Fibroblast of skin of left biceps (primary cell): ENCODE measurements at regions not wholly inside any gene's neighbourhood (a gene's known extent, or its start where the extent isn't known, plus 50 kb on each side); places are given as distances from the start of the nearest gene placed in this dataset.

Source experiments
- DNase-seq, 2 experiments: peaks; one replicate each; pipeline ENCODE4 v3.0.0-alpha.2; 2013; ENCODE audit warnings: low read depth in 2 of 2

DNA sequence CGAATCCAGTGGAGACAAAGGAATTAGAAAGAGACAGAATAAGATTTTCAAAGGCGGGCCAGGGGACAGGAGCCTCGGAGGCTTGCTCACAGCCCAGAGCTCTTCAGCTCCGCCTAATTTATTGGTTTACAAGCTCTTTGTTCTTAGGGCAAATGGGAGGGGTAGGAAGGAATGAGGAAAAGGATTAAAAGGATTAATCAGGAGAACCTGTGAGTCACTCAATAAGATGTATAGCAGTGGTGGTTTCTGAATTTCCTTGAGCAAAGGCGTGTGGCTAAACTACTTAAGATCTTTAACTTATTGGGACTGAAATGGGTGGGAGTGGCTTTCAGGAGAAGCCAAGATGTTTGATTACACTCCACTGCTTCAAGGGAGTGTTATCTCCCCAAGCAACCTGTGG lies 456.0 kb upstream of the SPANXN1 start:
- DNase-seq: no peak

DNA sequence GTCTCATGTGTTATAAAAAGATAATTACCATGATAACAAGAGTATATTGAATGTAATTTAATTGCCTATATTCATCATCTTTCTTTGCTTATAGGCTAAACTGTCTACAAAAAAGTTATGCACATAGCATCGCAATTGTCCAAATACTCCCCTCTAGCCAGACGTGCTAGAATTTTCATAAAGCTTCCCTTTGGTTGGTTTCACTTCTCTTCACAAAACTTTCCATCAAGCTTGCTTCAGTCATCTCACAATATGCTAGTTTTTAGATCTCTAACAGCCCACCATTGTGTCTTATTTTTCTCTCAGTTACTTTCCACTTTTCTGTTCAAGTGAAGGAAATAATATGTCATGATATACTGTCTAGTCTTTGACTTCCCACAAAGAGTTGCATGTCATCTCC lies 448.3 kb upstream of the SPANXN1 start:
- DNase-seq: no peak

DNA sequence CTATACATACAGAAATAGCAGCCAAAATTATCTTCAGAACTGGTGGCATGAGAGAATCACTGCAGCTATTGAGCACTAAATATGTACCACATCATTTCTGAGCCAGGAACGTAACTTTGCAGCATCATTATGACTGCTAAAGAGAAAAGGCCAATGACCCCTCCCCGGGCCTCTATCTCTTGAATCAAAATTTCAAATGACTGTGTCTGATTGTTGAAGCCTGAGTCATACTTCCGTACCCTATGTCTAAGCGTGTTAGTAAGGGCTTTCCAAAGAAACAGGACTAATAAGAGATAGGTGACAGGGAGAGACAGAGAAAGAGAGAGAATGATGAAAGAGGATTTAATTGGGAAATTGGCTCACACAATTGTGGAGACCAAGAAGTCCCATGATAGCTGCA lies 445.5 kb upstream of the SPANXN1 start:
- no peak for DNase-seq

DNA sequence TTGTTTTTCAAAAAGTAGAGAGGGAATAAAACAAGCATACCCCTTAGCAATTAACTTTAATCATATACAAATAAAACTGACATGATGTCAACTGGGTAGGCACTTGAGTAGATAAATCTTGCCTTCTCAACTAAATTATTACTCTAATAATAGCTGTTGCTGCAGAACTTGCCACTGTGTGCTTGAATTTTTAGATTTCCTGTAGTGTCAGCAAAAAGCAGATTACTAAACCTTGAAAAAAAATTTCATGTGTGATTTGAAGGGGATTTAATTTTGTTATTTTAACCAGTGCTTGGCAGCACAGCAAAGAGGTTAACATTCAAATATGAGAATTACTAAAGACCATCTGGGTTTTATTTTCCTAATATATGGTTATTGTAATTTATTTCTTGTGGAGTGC lies 438.3 kb upstream of the SPANXN1 start:
- DNase-seq: no peak

DNA sequence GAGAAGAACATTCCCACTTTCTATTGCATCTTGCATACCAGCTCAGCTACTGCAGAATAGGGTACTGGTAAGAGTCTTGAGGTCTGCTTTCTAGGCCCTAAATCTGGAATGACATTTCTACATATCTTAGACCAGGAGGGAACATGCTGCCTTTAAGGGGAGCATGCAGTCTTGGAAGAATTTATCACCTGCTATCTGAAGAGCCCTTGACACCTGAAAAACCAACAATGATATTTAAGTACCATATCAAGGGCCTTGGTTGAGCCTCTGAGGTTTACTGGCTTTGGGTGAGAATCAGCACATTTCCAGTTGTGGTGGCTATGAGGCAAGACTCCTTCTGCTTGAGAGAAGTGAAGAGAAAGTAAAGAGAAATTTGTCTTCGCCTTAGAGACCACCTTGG lies 436.8 kb upstream of the SPANXN1 start:
- DNase-seq: no peak

DNA sequence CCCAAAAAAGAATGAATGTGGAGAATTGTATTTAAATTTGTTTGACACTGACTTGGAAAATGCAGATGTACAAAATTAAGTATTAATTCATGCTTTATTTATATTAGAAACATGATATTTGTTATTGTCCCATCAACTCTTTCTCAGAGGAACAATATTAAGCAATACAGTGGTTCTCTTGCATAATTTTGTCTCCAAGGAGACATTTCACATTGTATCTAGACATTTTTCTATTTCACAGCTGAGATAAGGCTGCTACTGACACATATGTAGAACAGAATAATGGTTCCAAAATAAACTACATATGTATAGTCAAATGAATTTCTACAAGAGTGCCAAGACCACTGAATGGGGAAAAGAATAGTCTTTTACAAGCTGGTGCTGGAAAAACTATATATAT lies 427.9 kb upstream of the SPANXN1 start:
- no peak for DNase-seq

DNA sequence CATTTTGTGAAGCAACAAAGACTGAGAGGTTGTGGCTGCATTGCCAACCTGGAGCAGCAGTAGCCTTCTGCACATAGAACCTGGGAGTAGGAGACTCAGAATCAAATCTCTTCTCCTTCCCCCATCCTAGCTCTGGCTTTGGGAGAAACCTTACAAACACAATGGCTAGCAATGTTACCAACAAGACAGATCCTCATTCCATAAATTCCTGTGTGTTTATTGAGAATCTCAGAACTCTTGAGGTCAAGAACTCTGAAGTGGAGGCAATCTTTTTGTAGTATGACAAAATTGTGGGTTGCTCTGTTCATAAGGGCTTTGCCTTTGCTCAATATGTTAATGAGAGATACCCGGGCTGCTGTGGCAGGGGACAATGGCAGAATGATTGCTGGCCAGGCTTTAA lies 406.7 kb upstream of the SPANXN1 start:
- no peak for DNase-seq

- no peak for DNase-seq
These were observed 398.2 kb upstream of the SPANXN1 start for GRCh38 chrX:144849141-144849540.

DNA sequence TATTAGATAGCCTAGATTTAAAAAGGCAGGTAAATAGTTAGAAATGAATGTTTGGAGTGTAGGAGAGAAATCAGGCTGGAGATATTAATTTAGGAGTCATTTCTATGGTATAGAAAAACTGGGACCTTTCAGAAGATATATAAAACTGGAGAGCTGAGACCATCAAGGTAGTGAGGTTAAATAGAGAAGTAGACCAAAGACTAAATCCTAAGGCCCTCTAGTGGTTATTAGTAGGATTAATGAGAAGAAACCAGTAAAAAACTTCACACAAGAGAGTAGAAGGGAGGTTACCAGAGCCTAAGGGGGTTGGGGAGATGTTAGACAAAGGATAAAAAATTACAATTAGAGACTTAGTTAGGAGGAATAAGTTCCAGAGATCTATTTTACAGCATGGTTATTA lies 351.0 kb upstream of the SPANXN1 start:
- DNase-seq: no peak

- DNase-seq: no peak
These were observed 345.8 kb upstream of the SPANXN1 start for GRCh38 chrX:144901521-144901920.

GRCh38 chrX:144916785-144917184 lies 330.5 kb upstream of the SPANXN1 start:
- no peak for DNase-seq

GRCh38 chrX:144918936-144919335 lies 328.4 kb upstream of the SPANXN1 start:
- no peak for DNase-seq

GRCh38 chrX:144946666-144947065 lies 300.6 kb upstream of the SPANXN1 start:
- peak in 1 of 2 experiments; percentile 0 for DNase-seq
